Large intestine (tissue), 3 donors: ENCODE measurements at regions not wholly inside any gene's neighbourhood (a gene's known extent, or its start where the extent isn't known, plus 50 kb on each side); places are given as distances from the start of the nearest gene placed in this dataset.

ENCODE experiments used
- DNase-seq, 2 donors: peaks; one replicate each; pipeline versions ENCODE4 v3.0.0 to v3.0.0-alpha.2; 2013
- H3K27ac ChIP-seq: one replicate; pipeline ENCODE4 v1.5.1; 2013; ENCODE audit warnings: low read length
- H3K27me3 ChIP-seq: 2 replicates; pipeline ENCODE4 v1.6.1; 2013; ENCODE audit warnings: low read length; ENCODE audit not compliant: control insufficient read depth, insufficient read depth
- H3K36me3 ChIP-seq: 2 replicates; pipeline ENCODE4 v1.6.1; 2013; ENCODE audit warnings: low read length; ENCODE audit not compliant: control insufficient read depth, insufficient read depth
- H3K4me1 ChIP-seq: one replicate; pipeline ENCODE4 v1.6.1; 2013; ENCODE audit warnings: low read length; ENCODE audit not compliant: control insufficient read depth, insufficient read depth
- H3K4me3 ChIP-seq: one replicate; pipeline ENCODE4 v1.5.1; 2013; ENCODE audit warnings: low read length
- H3K9me3 ChIP-seq: one replicate; pipeline ENCODE4 v1.6.1; 2013; ENCODE audit warnings: mild to moderate bottlenecking, low read depth, low read length, moderate library complexity; ENCODE audit not compliant: control insufficient read depth
- WGBS: methylation state at CpG from one replicate; pipeline ENCODE4 v1.1.5; 2013; ENCODE audit warnings: low lambda C conversion rate; ENCODE audit not compliant: insufficient coverage; 5-methylcytosine and 5-hydroxymethylcytosine counted together

DNA sequence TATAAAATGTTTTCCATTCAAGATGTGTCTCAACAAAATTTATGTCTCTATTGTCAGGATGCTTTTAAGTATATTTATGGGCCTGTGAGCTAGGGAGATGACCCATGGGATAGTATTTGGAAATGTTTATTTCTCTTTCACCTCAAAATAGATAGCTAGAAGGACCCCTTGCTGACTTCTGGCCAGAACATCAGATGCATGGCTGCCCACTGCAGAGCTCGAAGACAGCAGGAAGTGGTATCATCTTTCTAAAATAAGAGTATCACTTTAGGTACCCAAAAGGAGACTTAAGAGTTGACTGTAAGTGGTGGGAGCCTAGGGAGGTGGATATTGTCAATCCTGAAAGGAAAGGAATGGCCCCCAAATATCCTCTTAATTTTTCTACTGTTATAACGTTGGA lies 264.4 kb downstream of the NEBL start:
- no peaks in the 10 kb centered on the region for H3K4me1 ChIP-seq
- no CpG with 5 or more reads among the region's 2 CpGs for WGBS

GRCh38 chr10:20631229-20631628 lies 265.9 kb downstream of the NEBL start:
- Histone ChIP-seq H3K4me3 (no peak overlapping the region), H3K27ac (no peak overlapping the region), H3K36me3 (no peaks in the 10 kb centered on the region), H3K4me1 (no peaks in the 10 kb centered on the region), H3K9me3 (no peaks in the 10 kb centered on the region), H3K27me3 (no peaks in the 10 kb centered on the region)
- 100% methylated on average over 1 of the region's 1 CpG for WGBS
- DNase-seq: no peak

More for the DNA sequence above, 264.4 kb downstream of the NEBL start:
- DNase-seq: no peak
- H3K9me3 ChIP-seq: no peaks in the 10 kb centered on the region
- H3K27me3 ChIP-seq: no peaks in the 10 kb centered on the region
- no peak overlapping the region for H3K27ac ChIP-seq
- no peak overlapping the region for H3K4me3 ChIP-seq
- no peaks in the 10 kb centered on the region for H3K36me3 ChIP-seq

GRCh38 chr10:20630092-20630643 lies 266.9 kb downstream of the NEBL start:
- H3K27ac ChIP-seq: no peak overlapping the region
- WGBS: 100% methylated on average over 1 of the region's 1 CpG
- no peaks in the 10 kb centered on the region for H3K36me3 ChIP-seq
- no peak for DNase-seq
- no peaks in the 10 kb centered on the region for H3K27me3 ChIP-seq
- no peak overlapping the region for H3K4me3 ChIP-seq
- H3K9me3 ChIP-seq: no peaks in the 10 kb centered on the region
- no peaks in the 10 kb centered on the region for H3K4me1 ChIP-seq

- no peaks in the 10 kb centered on the region for H3K27me3 ChIP-seq
- no peak for DNase-seq
- H3K4me1 ChIP-seq: no peaks in the 10 kb centered on the region
- no peaks in the 10 kb centered on the region for H3K9me3 ChIP-seq
- no peak overlapping the region for H3K27ac ChIP-seq
- no peaks in the 10 kb centered on the region for H3K36me3 ChIP-seq
- H3K4me3 ChIP-seq: no peak overlapping the region
- WGBS: 88% methylated on average over 1 of the region's 3 CpGs
Measured at GRCh38 chr10:20627946-20628507, 269.1 kb downstream of the NEBL start.

GRCh38 chr10:20627087-20627486 lies 270.0 kb downstream of the NEBL start:
- no peak overlapping the region for H3K27ac ChIP-seq
- H3K27me3 ChIP-seq: no peaks in the 10 kb centered on the region
- H3K4me1 ChIP-seq: no peaks in the 10 kb centered on the region
- no peak overlapping the region for H3K4me3 ChIP-seq
- no peaks in the 10 kb centered on the region for H3K9me3 ChIP-seq
- WGBS: no CpG with 5 or more reads among the region's 1 CpG
- peak; percentile 12 to 55 for DNase-seq
- no peaks in the 10 kb centered on the region for H3K36me3 ChIP-seq

- no peak overlapping the region for H3K4me3 ChIP-seq
- no peak for DNase-seq
- no peak overlapping the region for H3K27ac ChIP-seq
- 83% methylated on average over 1 of the region's 1 CpG for WGBS
- no peaks in the 10 kb centered on the region for H3K27me3 ChIP-seq
- H3K36me3 ChIP-seq: no peaks in the 10 kb centered on the region
- H3K4me1 ChIP-seq: no peaks in the 10 kb centered on the region
- H3K9me3 ChIP-seq: no peaks in the 10 kb centered on the region
Measured at GRCh38 chr10:20625868-20626267, 271.2 kb downstream of the NEBL start.

DNA sequence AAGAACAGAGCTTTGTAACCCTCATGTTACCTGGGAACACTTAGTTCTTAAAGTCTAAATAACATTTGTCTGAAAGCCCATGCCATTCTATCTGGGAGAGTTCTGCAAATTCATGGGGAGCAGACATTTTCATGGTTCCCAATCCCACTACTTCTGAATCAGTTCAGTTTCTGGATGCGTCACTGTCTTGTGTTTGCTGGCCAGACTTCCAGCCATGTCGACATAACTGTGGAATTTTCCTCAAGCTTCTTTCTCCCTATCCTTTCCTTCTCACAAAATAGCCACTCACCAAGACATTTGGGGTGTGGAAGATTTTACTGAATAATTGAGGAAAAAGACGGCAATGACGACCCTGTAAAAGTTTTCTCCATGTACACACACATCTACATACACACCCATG lies 272.5 kb downstream of the NEBL start:
- no peaks in the 10 kb centered on the region for H3K36me3 ChIP-seq
- DNase-seq: no peak
- WGBS: no CpG with 5 or more reads among the region's 4 CpGs

GRCh38 chr10:20623546-20623945 lies 273.6 kb downstream of the NEBL start:
- Histone ChIP-seq H3K36me3 (no peaks in the 10 kb centered on the region), H3K9me3 (no peaks in the 10 kb centered on the region), H3K4me3 (no peak overlapping the region), H3K27me3 (no peaks in the 10 kb centered on the region), H3K4me1 (no peaks in the 10 kb centered on the region), H3K27ac (no peak overlapping the region)
- DNase-seq: no peak

More for the DNA sequence above, 272.5 kb downstream of the NEBL start:
- Histone ChIP-seq H3K27me3 (no peaks in the 10 kb centered on the region), H3K27ac (no peak overlapping the region), H3K4me3 (no peak overlapping the region), H3K9me3 (no peaks in the 10 kb centered on the region), H3K4me1 (no peaks in the 10 kb centered on the region)

GRCh38 chr10:20622531-20623211 lies 274.4 kb downstream of the NEBL start:
- Histone ChIP-seq H3K27me3 (no peaks in the 10 kb centered on the region), H3K27ac (no peak overlapping the region), H3K36me3 (no peaks in the 10 kb centered on the region), H3K4me1 (no peaks in the 10 kb centered on the region), H3K9me3 (no peaks in the 10 kb centered on the region), H3K4me3 (no peak overlapping the region)
- DNase-seq: peak; percentile 5 to 6
- WGBS: 33% methylated on average over 1 of the region's 6 CpGs

GRCh38 chr10:20620981-20621380 lies 276.1 kb downstream of the NEBL start:
- no peaks in the 10 kb centered on the region for H3K9me3 ChIP-seq
- DNase-seq: no peak
- H3K4me1 ChIP-seq: no peaks in the 10 kb centered on the region
- H3K4me3 ChIP-seq: no peak overlapping the region
- no peak overlapping the region for H3K27ac ChIP-seq
- 80% methylated on average over 1 of the region's 2 CpGs for WGBS
- H3K27me3 ChIP-seq: no peaks in the 10 kb centered on the region
- no peaks in the 10 kb centered on the region for H3K36me3 ChIP-seq
